Glomerular visceral epithelial cell (primary cell): ENCODE measurements at regions not wholly inside any gene's neighbourhood (a gene's known extent, or its start where the extent isn't known, plus 50 kb on each side); places are given as distances from the start of the nearest gene placed in this dataset.
A peak's percentile ranks its signal among the peaks of the same experiment; 100 is the strongest.
"Not testable (repeated sequence)": the region's sequence is repeated elsewhere in the genome, so short reads cannot be mapped to it uniquely, and the experiment has no call there.

Experiments used
- DNase-seq: peaks from one replicate; pipeline ENCODE4 v3.0.0-alpha.2; 2016; ENCODE audit errors: extremely low spot score

GRCh38 chr1:70671006-70671405 is 259.9 kb downstream of the CTH start:
- no peak for DNase-seq

GRCh38 chr1:70672442-70672888 is 261.4 kb downstream of the CTH start:
- no peak for DNase-seq

GRCh38 chr1:70674941-70675685 is 264.0 kb downstream of the CTH start:
- DNase-seq: no peak

GRCh38 chr1:70675737-70676156 is 264.7 kb downstream of the CTH start:
- DNase-seq: no peak

GRCh38 chr1:70685300-70686286 is 274.5 kb downstream of the CTH start:
- peak; percentile 53 for DNase-seq

- DNase-seq: no peak
Measured at GRCh38 chr1:70688580-70688979, 277.5 kb downstream of the CTH start.

GRCh38 chr1:70706381-70707037 is 295.4 kb downstream of the CTH start:
- no peak for DNase-seq

- no peak for DNase-seq
Measured at GRCh38 chr1:70707214-70707613, 296.1 kb downstream of the CTH start.

GRCh38 chr1:70714149-70714548 is 303.1 kb downstream of the CTH start:
- no peak for DNase-seq

GRCh38 chr1:70717211-70717610 is 306.1 kb downstream of the CTH start:
- DNase-seq: no peak

- DNase-seq: no peak
Measured at GRCh38 chr1:70717656-70718055, 306.6 kb downstream of the CTH start.

GRCh38 chr1:70718086-70718630 is 307.1 kb downstream of the CTH start:
- DNase-seq: no peak

GRCh38 chr1:70719154-70719553 is 308.1 kb downstream of the CTH start:
- no peak for DNase-seq

GRCh38 chr1:70720109-70720508 is 309.0 kb downstream of the CTH start:
- no peak for DNase-seq

- DNase-seq: no peak
Measured at GRCh38 chr1:70720521-70720920, 309.5 kb downstream of the CTH start.

- no peak for DNase-seq
Measured at GRCh38 chr1:70727886-70728489, 316.9 kb downstream of the CTH start.

GRCh38 chr1:70736518-70736917 is 311.1 kb downstream of the PTGER3 start:
- DNase-seq: not testable (repeated sequence)

GRCh38 chr1:70737125-70737524 is 310.5 kb downstream of the PTGER3 start:
- DNase-seq: no peak

GRCh38 chr1:70738624-70739023 is 309.0 kb downstream of the PTGER3 start:
- no peak for DNase-seq

- no peak for DNase-seq
Measured at GRCh38 chr1:70745199-70745598, 302.4 kb downstream of the PTGER3 start.

- not testable (repeated sequence) for DNase-seq
Measured at GRCh38 chr1:70746062-70746461, 301.6 kb downstream of the PTGER3 start.
